Esophagus squamous epithelium (tissue), 4 donors: ENCODE measurements at regions not wholly inside any gene's neighbourhood (a gene's known extent, or its start where the extent isn't known, plus 50 kb on each side); places are given as distances from the start of the nearest gene placed in this dataset.

Source experiments
- CTCF ChIP-seq, 6 experiments: fragments of 450-650 bp in 4 of 6; fragments of 200-600 bp in 2 of 6; sonication (generic) in 2 of 6; IDR thresholded peaks; one replicate each; pipeline ENCODE4 v1.5.1; 2016 to 2019; ENCODE audit warnings: antibody characterized with exemption in 6 of 6, mild to moderate bottlenecking in 4 of 6, moderate library complexity in 4 of 6
- POLR2A ChIP-seq, 4 donors: fragments of 450-650 bp; IDR thresholded peaks; one replicate each; pipeline ENCODE4 v1.6.1; 2017; ENCODE audit warnings: antibody characterized with exemption in 4 of 4, mild to moderate bottlenecking in 4 of 4, moderate library complexity in 3 of 4

DNA sequence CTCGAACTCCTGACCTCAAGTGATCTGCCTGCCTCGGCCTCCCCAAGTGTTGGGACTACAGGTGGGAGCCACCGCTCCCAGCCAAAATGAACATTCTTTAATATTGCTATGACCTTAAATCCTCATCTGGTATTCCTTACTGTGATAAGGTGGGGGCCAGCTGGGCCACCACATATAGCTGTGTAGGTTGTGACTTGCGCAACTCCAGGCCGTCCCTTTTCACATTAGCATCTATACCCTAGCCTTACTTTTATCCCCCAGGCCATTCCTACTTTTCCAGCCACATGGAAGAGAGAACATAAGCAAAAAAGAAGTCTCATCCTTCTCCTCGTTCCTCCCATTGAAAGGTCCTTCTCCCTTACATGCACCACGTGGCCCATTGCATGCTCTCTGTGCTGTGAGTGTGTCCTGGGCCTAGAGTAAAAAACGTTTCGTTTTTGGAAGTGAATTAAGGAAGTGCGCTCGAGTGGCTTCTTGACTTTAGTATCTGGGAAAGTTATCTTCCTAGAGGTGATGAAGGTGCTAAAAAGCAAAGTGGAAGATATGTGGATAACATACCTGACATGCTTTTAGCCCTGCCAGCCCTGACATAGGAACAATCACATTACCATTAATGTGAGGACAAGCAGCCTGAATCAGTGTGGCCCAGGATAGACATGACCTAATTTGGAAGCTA lies 56.8 kb upstream of the KIF13A start:
- no peak for TF ChIP-seq POLR2A (IDR thresholded peaks at IDR 0.05)
- no peak for TF ChIP-seq CTCF (IDR thresholded peaks at IDR 0.05)
